Activated T-helper 2 cell treated with anti-CD3 and anti-CD28 coated beads, Interferon-gamma antibody, Interleukin-2, Interleukin-4, amounts not matched to agents 10 μg/mL and 5 μg/mL and 100 μg/mL, durations not matched to agents 14 hours and 24 hours and 36 hours (primary cell): ENCODE measurements at regions not wholly inside any gene's neighbourhood (a gene's known extent, or its start where the extent isn't known, plus 50 kb on each side); places are given as distances from the start of the nearest gene placed in this dataset.

Source experiments
- DNase-seq: peaks from one replicate; pipeline ENCODE4 v3.0.0; 2021; ENCODE audit warnings: low spot score
- H3K27ac Mint-ChIP-seq: one replicate; pipeline ENCODE4 v1.8.0; 2021; ENCODE audit warnings: mixed read lengths
- H3K27me3 Mint-ChIP-seq: one replicate; pipeline ENCODE4 v1.8.0; 2021; ENCODE audit warnings: low read depth, mixed read lengths
- H3K36me3 Mint-ChIP-seq: one replicate; pipeline ENCODE4 v1.8.0; 2021; ENCODE audit warnings: low read depth, mixed read lengths
- H3K4me1 Mint-ChIP-seq: one replicate; pipeline ENCODE4 v1.8.0; 2021; ENCODE audit warnings: low read depth, mixed read lengths
- H3K4me3 Mint-ChIP-seq: one replicate; pipeline ENCODE4 v1.8.0; 2021; ENCODE audit warnings: low read depth, mild to moderate bottlenecking, moderate library complexity, mixed read lengths
- H3K9me3 Mint-ChIP-seq: one replicate; pipeline ENCODE4 v1.8.0; 2021; ENCODE audit warnings: mixed read lengths
- intact Hi-C: fragments of 100-400 bp; cut with micrococcal nuclease; formaldehyde crosslinking; loops from one replicate; pipeline ENCODE4 v1.15.1; 2023

DNA sequence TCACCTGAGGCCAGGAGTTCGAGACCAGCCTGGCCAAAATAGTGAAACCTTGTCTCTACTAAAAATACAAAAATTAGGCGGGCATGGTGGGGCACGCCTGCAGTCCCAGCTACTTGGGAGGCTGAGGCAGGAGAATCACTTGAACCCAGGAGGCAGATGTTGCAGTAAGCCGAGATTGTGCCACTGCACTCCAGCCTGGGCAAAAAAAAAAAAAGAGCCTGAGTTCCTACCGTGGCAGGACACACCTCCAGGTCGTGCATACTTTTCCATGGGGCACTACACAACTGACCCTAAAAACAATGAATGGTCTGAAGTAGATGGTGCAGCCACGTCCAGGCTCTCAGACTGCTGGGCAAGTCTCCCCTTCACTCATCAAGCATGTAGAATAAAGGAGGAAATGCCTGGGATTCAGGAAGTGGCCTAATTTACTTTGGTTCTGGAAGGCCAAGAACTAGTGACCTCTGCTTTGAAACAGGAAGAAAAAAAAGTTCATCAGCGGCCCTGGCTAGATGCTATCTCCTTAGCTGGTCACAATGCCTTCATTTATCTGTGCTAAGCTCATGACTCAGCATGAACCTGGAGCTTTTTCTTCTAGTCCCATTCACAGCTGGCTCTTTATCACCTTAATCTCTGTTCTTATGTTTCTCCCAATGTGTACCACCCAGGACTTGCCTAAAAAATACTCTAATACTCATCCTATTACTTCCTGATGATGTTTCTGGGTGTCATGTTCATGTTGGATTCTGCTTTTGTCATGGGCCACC is 55.8 kb upstream of the OR6J1 start:
- H3K4me1 Mint-ChIP-seq: no peaks in the 10 kb centered on the region
- H3K9me3 Mint-ChIP-seq: no peaks in the 10 kb centered on the region
- H3K36me3 Mint-ChIP-seq: no peaks in the 10 kb centered on the region
- DNase-seq: no peak
- intact Hi-C loops: no loop called here
- no peak overlapping the region for H3K4me3 Mint-ChIP-seq
- peaks cover 35% of the 10 kb centered on the region for H3K27me3 Mint-ChIP-seq
- H3K27ac Mint-ChIP-seq: no peak overlapping the region

DNA sequence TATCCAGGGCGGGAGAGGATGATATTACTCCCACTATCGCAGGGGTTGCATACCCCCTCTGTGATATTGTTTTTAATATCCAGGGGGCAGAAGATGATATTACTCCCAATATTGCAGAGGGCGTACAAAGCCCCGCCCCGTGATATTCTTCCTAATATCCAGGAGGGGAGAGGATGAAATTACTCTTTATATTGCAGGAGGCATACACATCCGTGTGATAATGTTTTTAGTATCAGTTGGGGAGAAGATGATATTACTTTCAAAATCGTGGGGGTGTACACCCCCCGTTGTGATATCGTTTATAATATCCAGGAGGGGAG is 52.9 kb upstream of the OXA1L start:
- H3K27ac Mint-ChIP-seq: peak overlapping the region; percentile 81
- peaks cover 14% of the 10 kb centered on the region for H3K27me3 Mint-ChIP-seq

DNA sequence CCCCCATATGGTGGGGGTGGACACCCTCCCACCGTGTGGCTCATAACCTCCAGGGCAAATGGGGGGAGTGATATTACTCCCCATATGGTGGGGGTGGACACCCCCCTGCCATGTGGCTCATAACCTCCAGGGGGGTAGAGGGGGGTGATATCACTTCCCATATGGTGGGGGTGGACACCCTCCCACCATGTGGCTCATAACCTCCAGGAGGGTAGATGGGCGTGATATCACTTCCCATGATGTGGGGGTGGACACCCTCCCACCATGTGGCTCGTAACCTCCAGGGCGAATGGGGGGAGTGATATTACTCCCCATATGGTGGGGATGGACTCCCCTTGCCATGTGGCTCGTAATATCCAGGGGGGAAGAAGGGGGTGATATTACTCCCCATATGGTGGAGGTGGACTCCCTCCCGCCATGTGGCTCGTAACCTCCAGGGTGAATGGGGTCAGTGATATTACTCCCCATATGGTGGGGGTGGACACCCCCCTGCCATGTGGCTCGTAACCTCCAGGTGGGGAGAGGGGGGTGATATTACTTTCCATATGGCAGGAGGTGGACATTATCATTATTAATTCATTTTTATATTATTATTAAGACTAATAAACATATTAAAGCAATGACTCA is 51.2 kb upstream of the OXA1L start:
- Mint-ChIP-seq H3K36me3 (no peaks in the 10 kb centered on the region), H3K27ac (no peak overlapping the region), H3K9me3 (no peaks in the 10 kb centered on the region), H3K27me3 (peaks cover 14% of the 10 kb centered on the region), H3K4me1 (peaks cover 22% of the 10 kb centered on the region), H3K4me3 (no peak overlapping the region)
- DNase-seq: no peak
- intact Hi-C loops: loop anchor here (10.0 kb wide), 1 partner anchor 50 kb away; the partner anchor contains the start of gene OXA1L

More for the DNA sequence above, 52.9 kb upstream of the OXA1L start:
- Mint-ChIP-seq H3K9me3 (no peaks in the 10 kb centered on the region), H3K4me1 (peaks cover 22% of the 10 kb centered on the region), H3K4me3 (peak overlapping the region; percentile 86), H3K36me3 (no peaks in the 10 kb centered on the region)
- intact Hi-C loops: loop anchor here (2.0 to 10.0 kb wide), 3 partner anchors 51 to 143 kb away; partner anchors contain the start of gene OXA1L
- no peak for DNase-seq

DNA sequence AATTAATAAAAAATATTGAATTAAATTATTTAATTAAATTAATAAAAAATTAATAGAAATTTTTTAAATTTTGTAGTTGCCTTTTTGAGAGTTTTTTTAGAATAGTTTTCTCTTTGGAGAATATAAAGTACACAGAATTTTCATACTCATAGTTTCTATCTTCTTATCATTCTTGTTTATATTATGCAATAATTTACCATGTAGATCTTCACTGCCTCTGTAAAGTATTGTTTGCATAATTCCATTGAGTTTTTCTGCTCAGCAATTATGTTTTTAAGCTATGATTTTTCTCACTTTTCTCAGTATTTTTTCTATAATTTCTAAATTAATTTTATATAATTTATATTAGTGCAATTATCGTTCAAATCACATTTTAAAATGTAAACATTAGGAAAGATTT is 50.6 kb upstream of the OXA1L start:
- no peaks in the 10 kb centered on the region for H3K36me3 Mint-ChIP-seq
- no peak overlapping the region for H3K27ac Mint-ChIP-seq
- no peak for DNase-seq
- H3K9me3 Mint-ChIP-seq: no peaks in the 10 kb centered on the region
- peaks cover 22% of the 10 kb centered on the region for H3K4me1 Mint-ChIP-seq
- intact Hi-C loops: loop anchor here (10.0 kb wide), 1 partner anchor 49 kb away; the partner anchor contains the start of gene OXA1L
- peaks cover 11% of the 10 kb centered on the region for H3K27me3 Mint-ChIP-seq
- no peak overlapping the region for H3K4me3 Mint-ChIP-seq
